DND-41 (cell line): ENCODE measurements at regions not wholly inside any gene's neighbourhood (a gene's known extent, or its start where the extent isn't known, plus 50 kb on each side); places are given as distances from the start of the nearest gene placed in this dataset.

ENCODE experiments used
- EZH2 ChIP-seq: IDR thresholded peaks from 3 replicates; pipeline ENCODE4 v1.6.1; 2012; ENCODE audit warnings: borderline replicate concordance, low read depth, mild to moderate bottlenecking, moderate library complexity, low read length, inconsistent platforms; ENCODE audit not compliant: severe bottlenecking
- TF ChIP-seq, protein P1 (sequence below): IDR thresholded peaks from 2 replicates; pipeline ENCODE4 v1.5.1; 2012; ENCODE audit warnings: borderline replicate concordance, low read length, moderate library complexity, mild to moderate bottlenecking; ENCODE audit not compliant: poor library complexity, severe bottlenecking; ENCODE audit errors: extremely low read depth

GRCh38 chr4:115687052-115687755 is 573.8 kb upstream of the NDST4 start:
- TF ChIP-seq, protein P1, sequence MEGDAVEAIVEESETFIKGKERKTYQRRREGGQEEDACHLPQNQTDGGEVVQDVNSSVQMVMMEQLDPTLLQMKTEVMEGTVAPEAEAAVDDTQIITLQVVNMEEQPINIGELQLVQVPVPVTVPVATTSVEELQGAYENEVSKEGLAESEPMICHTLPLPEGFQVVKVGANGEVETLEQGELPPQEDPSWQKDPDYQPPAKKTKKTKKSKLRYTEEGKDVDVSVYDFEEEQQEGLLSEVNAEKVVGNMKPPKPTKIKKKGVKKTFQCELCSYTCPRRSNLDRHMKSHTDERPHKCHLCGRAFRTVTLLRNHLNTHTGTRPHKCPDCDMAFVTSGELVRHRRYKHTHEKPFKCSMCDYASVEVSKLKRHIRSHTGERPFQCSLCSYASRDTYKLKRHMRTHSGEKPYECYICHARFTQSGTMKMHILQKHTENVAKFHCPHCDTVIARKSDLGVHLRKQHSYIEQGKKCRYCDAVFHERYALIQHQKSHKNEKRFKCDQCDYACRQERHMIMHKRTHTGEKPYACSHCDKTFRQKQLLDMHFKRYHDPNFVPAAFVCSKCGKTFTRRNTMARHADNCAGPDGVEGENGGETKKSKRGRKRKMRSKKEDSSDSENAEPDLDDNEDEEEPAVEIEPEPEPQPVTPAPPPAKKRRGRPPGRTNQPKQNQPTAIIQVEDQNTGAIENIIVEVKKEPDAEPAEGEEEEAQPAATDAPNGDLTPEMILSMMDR = no peak
- TF ChIP-seq EZH2 = no peak
